Endothelial cell of umbilical vein (primary cell): ENCODE measurements at regions not wholly inside any gene's neighbourhood (a gene's known extent, or its start where the extent isn't known, plus 50 kb on each side); places are given as distances from the start of the nearest gene placed in this dataset.

Experiments
- EZH2 ChIP-seq: IDR thresholded peaks from 2 replicates; pipeline ENCODE4 v1.6.1; 2012; ENCODE audit warnings: borderline replicate concordance, low read depth, mild to moderate bottlenecking, moderate library complexity, low read length, inconsistent platforms; ENCODE audit not compliant: severe bottlenecking
- FOS ChIP-seq: IDR thresholded peaks from 2 replicates; pipeline ENCODE4 v1.6.1; 2011; ENCODE audit warnings: mild to moderate bottlenecking, low read length, moderate library complexity, borderline replicate concordance; ENCODE audit not compliant: insufficient read depth
- GATA2 ChIP-seq: IDR thresholded peaks from 2 replicates; pipeline ENCODE4 v1.7.0; 2011; ENCODE audit warnings: low read depth, mild to moderate bottlenecking, moderate library complexity, mixed read lengths, low read length; ENCODE audit not compliant: insufficient read length, insufficient read depth
- JUN ChIP-seq: IDR thresholded peaks from 2 replicates; pipeline ENCODE4 v1.6.1; 2011; ENCODE audit warnings: borderline replicate concordance, low read depth; ENCODE audit not compliant: insufficient read length, insufficient read depth
- MYC ChIP-seq: IDR thresholded peaks from one replicate; pipeline ENCODE4 v1.6.1; 2011; ENCODE audit warnings: mild to moderate bottlenecking, low read depth, low read length
- POLR2A ChIP-seq: IDR thresholded peaks from 2 replicates; pipeline ENCODE4 v1.6.1; 2012; ENCODE audit warnings: low read depth, mild to moderate bottlenecking, control low read depth, low read length
- POLR2AphosphoS5 ChIP-seq: IDR thresholded peaks from 2 replicates; pipeline ENCODE4 v1.6.1; 2012; ENCODE audit warnings: low read depth, mild to moderate bottlenecking, control low read depth, low read length, moderate library complexity; ENCODE audit not compliant: insufficient read depth
- TF ChIP-seq, protein P1 (sequence below), 2 donors: IDR thresholded peaks; 1 replicate in 1 of 2; 2 replicates in 1 of 2; pipeline ENCODE4 v1.5.1; 2011; ENCODE audit warnings: low read length in 2 of 2, mild to moderate bottlenecking in 2 of 2, moderate library complexity in 2 of 2, control low read depth in 1 of 2, inconsistent platforms in 1 of 2, low read depth in 1 of 2; ENCODE audit not compliant: insufficient read depth in 1 of 2; ENCODE audit errors: extremely low read depth in 1 of 2
- TF ChIP-seq, protein P2 (sequence below): IDR thresholded peaks from 2 replicates; pipeline ENCODE4 v1.6.1; 2011; ENCODE audit not compliant: insufficient read depth, insufficient read length

DNA sequence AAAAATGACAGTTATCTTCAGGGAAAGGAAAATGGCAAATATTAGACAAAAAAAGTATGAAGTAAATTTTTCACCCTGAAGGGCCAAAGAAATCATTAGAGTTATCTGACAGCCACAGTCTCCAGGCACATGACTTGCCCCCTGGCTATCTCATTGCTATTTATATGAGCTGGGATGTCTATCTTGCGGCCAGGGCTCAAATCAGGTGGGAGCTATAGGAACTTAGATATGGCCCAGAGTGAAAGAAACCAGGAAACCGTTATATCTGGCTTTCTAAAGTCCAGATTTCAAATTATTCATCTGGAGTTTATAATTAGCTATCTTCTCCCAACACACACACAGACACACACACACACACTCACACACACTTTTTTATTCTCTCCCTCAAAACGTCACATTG lies 135.3 kb upstream of the EEF1E1 start:
- TF ChIP-seq, protein P1, sequence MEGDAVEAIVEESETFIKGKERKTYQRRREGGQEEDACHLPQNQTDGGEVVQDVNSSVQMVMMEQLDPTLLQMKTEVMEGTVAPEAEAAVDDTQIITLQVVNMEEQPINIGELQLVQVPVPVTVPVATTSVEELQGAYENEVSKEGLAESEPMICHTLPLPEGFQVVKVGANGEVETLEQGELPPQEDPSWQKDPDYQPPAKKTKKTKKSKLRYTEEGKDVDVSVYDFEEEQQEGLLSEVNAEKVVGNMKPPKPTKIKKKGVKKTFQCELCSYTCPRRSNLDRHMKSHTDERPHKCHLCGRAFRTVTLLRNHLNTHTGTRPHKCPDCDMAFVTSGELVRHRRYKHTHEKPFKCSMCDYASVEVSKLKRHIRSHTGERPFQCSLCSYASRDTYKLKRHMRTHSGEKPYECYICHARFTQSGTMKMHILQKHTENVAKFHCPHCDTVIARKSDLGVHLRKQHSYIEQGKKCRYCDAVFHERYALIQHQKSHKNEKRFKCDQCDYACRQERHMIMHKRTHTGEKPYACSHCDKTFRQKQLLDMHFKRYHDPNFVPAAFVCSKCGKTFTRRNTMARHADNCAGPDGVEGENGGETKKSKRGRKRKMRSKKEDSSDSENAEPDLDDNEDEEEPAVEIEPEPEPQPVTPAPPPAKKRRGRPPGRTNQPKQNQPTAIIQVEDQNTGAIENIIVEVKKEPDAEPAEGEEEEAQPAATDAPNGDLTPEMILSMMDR (IDR thresholded peaks at IDR 0.05; ENCODE audit: extremely low read depth in 1 of 2, insufficient read depth in 1 of 2, low read depth in 1 of 2, low read length in 2 of 2), result no peak
- no peak for TF ChIP-seq POLR2A
- TF ChIP-seq, protein P2, sequence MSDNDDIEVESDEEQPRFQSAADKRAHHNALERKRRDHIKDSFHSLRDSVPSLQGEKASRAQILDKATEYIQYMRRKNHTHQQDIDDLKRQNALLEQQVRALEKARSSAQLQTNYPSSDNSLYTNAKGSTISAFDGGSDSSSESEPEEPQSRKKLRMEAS, result no peak
- no peak for TF ChIP-seq EZH2
- no peak for TF ChIP-seq POLR2AphosphoS5
- TF ChIP-seq MYC, result no peak
- TF ChIP-seq FOS, result no peak
- no peak for TF ChIP-seq JUN
- no peak for TF ChIP-seq GATA2
